NOMO-1 (cell line): ENCODE measurements at regions not wholly inside any gene's neighbourhood (a gene's known extent, or its start where the extent isn't known, plus 50 kb on each side); places are given as distances from the start of the nearest gene placed in this dataset.
"Not testable (repeated sequence)": the region's sequence is repeated elsewhere in the genome, so short reads cannot be mapped to it uniquely, and the experiment has no call there.

Experiments used
- DNase-seq, 2 experiments: peaks; one replicate each; lab custom pipeline; 2025; ENCODE audit not compliant: unreplicated experiment in 2 of 2; lab: John Stamatoyannopoulos, UW

- DNase-seq, result no peak
These were observed 120.4 kb upstream of the STEAP1 start for GRCh38 chr7:90033850-90034249.

GRCh38 chr7:90053094-90053493, 101.2 kb upstream of the STEAP1 start:
- no peak for DNase-seq

GRCh38 chr7:90061077-90061476, 93.2 kb upstream of the STEAP1 start:
- DNase-seq, result no peak

- DNase-seq, result no peak
These were observed 89.9 kb upstream of the STEAP1 start for GRCh38 chr7:90064370-90064769.

- no peak for DNase-seq
These were observed 87.1 kb upstream of the STEAP1 start for GRCh38 chr7:90067171-90067570.

GRCh38 chr7:90070238-90070637, 84.0 kb upstream of the STEAP1 start:
- DNase-seq, result not testable (repeated sequence)

GRCh38 chr7:90078921-90079320, 75.3 kb upstream of the STEAP1 start:
- DNase-seq, result no peak

GRCh38 chr7:90081621-90082020, 72.6 kb upstream of the STEAP1 start:
- DNase-seq, result no peak

- DNase-seq, result no peak
These were observed 61.8 kb upstream of the STEAP1 start for GRCh38 chr7:90092506-90092905.

- no peak for DNase-seq
These were observed 60.2 kb upstream of the STEAP1 start for GRCh38 chr7:90094030-90094429.
